ENCODE measurements at regions not wholly inside any gene's neighbourhood (a gene's known extent, or its start where the extent isn't known, plus 50 kb on each side); places are given as distances from the start of the nearest gene placed in this dataset.

DNA sequence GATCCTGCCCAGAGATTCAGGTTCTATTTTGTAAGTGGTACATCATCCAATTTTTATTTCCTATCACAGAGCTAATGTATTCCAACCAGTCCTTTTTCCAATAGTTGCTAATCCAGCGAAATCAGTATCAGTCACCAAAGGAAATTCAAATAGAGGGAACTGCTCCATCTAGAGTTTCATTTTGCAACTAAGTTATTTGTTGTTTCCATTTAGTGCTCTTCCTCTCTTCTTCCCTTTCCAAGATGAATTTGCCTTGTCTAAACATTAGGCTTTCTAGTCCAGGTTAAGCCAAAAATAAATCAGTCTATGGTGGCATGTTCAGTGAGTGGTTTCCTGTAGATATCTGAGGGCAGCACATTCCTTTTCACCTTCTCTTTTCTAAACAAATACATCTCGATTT, 79.8 kb upstream of the SPATA31D4 start:
- no peaks in the 10 kb centered on the region for H3K27me3 ChIP-seq (ENCODE audit: control insufficient read depth, insufficient read depth, low read length)
- H3K4me3 ChIP-seq (ENCODE audit: insufficient read depth, low read depth, low read length) = no peak overlapping the region
- DNase-seq = no peak
- H3K36me3 ChIP-seq (replicated peaks; ENCODE audit: control insufficient read depth, insufficient read depth, low read length) = no peaks in the 10 kb centered on the region

DNA sequence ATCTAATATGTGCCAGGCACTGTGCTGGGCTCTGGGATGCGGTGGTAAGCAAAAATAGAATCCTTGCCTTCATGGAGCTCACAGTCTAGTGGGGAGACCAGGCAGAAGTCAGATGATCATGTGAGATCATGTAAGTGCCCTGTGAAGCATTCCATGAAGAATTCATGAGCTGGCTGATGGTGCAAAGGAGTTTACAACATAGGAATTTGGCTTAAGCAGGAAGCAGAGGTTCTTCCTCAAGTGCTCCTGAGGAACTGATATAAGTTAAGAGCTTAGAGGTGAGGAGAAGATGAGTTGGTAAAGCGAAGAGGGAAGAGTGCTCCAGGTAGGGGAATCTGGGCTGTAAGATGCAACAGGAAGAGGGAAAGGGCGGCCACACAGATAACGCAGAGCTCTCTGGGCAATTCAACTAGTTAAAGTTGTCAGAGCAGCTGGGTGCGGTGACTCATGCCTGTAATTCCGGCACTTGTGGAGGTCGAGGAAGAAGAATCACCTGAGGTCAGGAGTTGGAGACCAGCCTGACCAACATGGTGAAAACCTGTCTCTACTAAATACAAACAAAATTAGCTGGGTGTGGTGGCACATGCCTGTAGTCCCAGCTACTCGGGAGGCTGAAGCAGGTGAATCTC, 78.5 kb upstream of the SPATA31D4 start:
- no peak for DNase-seq

DNA sequence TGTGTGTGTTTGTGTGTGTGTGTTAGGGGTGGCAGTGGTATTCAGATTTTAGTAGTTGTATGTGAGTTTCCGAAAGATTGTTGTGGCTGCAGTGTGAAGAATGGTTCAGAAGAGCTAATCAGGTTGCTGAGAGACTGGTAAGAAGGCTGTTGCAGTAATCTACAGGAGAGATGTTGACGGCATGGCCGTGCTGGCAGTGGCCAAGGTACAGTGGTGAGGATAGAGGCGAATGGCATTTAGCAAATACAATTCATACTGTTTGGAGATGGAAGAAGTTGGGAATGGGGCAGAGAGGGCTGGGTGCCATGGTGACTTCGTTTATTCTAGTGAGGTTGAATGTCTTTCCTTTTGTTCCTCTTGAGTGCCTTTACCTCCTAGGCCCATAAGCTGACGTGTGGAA, 77.5 kb upstream of the SPATA31D4 start:
- no peak overlapping the region for H3K4me3 ChIP-seq (ENCODE audit: insufficient read depth, low read depth, low read length)
- no peak for DNase-seq
- no peaks in the 10 kb centered on the region for H3K36me3 ChIP-seq (replicated peaks; ENCODE audit: control insufficient read depth, insufficient read depth, low read length)
- no peaks in the 10 kb centered on the region for H3K27me3 ChIP-seq (ENCODE audit: control insufficient read depth, insufficient read depth, low read length)

More for the DNA sequence above, 78.5 kb upstream of the SPATA31D4 start:
- Histone ChIP-seq H3K27me3 (ENCODE audit: control insufficient read depth, insufficient read depth, low read length) (no peaks in the 10 kb centered on the region), H3K4me3 (ENCODE audit: insufficient read depth, low read depth, low read length) (no peak overlapping the region), H3K36me3 (replicated peaks; ENCODE audit: control insufficient read depth, insufficient read depth, low read length) (no peaks in the 10 kb centered on the region)

DNA sequence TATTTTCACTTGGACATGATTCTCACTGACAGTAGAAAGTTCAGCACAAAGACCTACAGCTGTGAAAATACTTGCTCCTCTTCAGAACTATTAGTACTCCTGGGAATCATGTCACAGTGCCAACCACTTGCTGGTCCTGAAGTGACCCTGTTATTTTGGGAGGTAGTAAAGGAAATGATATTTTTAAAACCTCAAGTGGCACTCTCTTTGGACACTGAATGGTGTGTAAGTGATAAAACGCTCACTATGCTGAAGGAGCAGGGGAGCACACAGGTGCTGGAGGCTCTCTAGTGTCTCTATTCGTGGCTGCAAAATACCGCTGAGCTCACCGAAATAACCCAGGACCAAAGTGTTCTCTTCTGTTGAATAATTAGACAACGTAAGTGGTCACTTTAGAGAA, 76.9 kb upstream of the SPATA31D4 start:
- H3K36me3 ChIP-seq (replicated peaks; ENCODE audit: control insufficient read depth, insufficient read depth, low read length) = no peaks in the 10 kb centered on the region
- no peak overlapping the region for H3K4me3 ChIP-seq (ENCODE audit: insufficient read depth, low read depth, low read length)
- DNase-seq = no peak
- no peaks in the 10 kb centered on the region for H3K27me3 ChIP-seq (ENCODE audit: control insufficient read depth, insufficient read depth, low read length)

DNA sequence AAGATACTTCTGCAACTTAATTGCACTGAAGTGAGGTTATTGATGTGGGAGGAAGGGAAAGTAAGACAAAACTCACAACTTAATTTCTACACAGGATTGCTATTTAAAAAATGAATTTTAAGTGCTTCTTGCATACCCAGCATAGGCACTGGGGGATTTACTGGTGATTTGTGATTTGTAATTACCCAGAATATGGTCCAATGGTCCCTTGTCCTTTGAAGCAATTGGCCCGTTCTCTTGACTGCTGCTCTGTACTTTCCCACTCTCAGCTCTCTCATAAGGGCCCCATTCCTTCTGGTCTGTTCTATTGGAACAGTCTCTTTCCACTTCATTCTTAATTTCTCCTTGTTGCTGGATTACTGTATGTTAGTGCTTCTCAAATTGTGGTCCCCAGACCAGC, 75.4 kb upstream of the SPATA31D4 start:
- Histone ChIP-seq H3K27me3 (ENCODE audit: control insufficient read depth, insufficient read depth, low read length) (no peaks in the 10 kb centered on the region), H3K4me3 (ENCODE audit: insufficient read depth, low read depth, low read length) (no peak overlapping the region), H3K36me3 (replicated peaks; ENCODE audit: control insufficient read depth, insufficient read depth, low read length) (no peaks in the 10 kb centered on the region)
- DNase-seq = no peak

DNA sequence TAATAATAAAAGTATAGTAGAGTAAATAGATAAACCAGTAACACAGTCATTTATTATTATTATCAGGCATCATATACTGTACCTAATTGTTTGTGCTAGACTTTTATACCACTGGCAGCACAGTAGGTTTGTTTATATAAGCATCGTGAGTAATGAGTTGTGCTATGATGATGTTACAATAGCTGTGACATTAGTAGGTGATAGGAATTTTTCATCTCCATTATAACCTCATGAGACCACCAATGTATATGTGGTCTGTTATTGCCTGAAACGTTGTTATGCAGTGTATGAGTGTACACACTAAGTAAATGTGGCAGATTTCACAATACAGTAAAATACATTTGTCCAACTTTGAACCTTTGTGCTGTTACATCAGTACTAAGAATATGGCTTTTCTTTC, 72.7 kb upstream of the SPATA31D4 start:
- no peaks in the 10 kb centered on the region for H3K36me3 ChIP-seq (replicated peaks; ENCODE audit: control insufficient read depth, insufficient read depth, low read length)
- DNase-seq = no peak
- H3K4me3 ChIP-seq (ENCODE audit: insufficient read depth, low read depth, low read length) = no peak overlapping the region
- H3K27me3 ChIP-seq (ENCODE audit: control insufficient read depth, insufficient read depth, low read length) = no peaks in the 10 kb centered on the region

DNA sequence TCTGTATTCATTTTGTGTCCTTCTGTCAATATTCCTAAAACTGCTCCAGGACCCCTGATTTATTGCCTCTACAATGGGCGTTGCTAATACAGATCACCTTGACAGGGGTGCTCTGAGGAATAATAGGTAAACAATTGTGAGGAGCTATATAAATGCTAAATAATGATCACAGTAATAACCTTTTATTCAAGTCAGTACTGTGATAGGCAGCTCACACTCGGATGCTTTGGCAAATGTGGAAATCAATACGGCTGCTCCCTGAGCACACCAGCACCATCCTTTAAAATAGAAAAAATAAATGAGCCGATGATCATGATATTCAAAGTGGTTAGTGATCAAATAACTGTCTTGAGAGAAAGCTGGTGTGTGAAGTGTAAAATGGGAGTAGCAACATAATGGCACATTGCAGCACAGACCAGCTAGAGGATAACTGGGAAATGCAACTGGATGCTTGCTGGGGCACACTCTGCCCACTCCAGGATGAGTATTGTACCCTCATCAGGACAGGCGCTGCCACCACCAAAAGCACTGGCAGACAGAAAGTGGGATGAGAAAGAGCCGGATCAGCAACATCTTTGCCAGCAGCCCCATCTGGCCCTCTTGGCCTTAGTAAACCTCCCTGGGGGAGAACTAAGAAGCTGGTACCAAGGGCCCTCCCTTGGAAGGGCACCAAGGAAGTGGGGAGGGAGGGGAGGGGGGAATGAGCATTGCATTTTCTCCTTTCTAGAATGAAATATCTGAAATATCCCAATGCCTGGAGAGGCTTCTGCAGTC, 69.4 kb upstream of the SPATA31D4 start:
- no peaks in the 10 kb centered on the region for H3K27me3 ChIP-seq (ENCODE audit: control insufficient read depth, insufficient read depth, low read length)
- no peak overlapping the region for H3K4me3 ChIP-seq (ENCODE audit: insufficient read depth, low read depth, low read length)
- DNase-seq = no peak
- no peaks in the 10 kb centered on the region for H3K36me3 ChIP-seq (replicated peaks; ENCODE audit: control insufficient read depth, insufficient read depth, low read length)

DNA sequence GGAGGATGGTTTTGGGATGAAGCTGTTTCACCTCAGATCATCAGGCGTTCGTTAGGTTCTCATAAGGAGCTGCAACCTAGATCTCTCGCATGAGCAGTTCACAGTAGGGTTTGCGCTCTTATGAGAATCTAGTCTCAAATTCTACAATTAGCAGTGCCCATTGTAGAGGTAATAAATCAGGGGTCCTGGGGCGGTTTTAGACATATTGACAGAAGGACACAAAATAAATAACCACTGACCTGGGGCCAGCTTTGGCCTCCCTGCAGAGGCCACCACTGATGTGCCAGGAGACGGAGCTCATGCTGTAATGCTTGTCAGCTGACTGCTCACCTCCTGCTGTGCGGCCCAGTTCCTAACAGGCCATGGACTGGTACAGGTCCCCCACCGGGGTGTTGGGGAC, 67.6 kb upstream of the SPATA31D4 start:
- Histone ChIP-seq H3K4me3 (ENCODE audit: insufficient read depth, low read depth, low read length) (no peak overlapping the region), H3K36me3 (replicated peaks; ENCODE audit: control insufficient read depth, insufficient read depth, low read length) (no peaks in the 10 kb centered on the region), H3K27me3 (ENCODE audit: control insufficient read depth, insufficient read depth, low read length) (no peaks in the 10 kb centered on the region)
- no peak for DNase-seq

DNA sequence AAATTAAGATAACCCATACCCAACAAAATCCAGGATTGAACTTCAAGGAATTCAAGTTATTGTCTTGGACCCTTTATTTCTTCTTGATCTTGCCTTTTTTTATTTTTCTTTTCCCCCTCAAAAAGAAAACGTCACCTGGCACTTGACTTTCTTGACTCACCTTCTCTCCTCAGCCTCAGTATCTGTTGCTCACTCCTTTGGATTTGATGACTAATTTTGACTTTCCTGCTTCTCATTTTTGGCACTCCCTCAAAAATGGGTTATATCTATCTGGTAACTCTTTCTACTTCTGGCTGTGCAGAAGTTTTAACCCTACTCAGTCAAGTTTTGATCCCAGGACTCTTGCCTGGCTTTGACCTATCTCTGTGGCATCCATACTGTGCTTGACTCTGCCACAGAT, 66.6 kb upstream of the SPATA31D4 start:
- Histone ChIP-seq H3K4me3 (ENCODE audit: insufficient read depth, low read depth, low read length) (no peak overlapping the region), H3K36me3 (replicated peaks; ENCODE audit: control insufficient read depth, insufficient read depth, low read length) (no peaks in the 10 kb centered on the region), H3K27me3 (ENCODE audit: control insufficient read depth, insufficient read depth, low read length) (no peaks in the 10 kb centered on the region)
- no peak for DNase-seq

DNA sequence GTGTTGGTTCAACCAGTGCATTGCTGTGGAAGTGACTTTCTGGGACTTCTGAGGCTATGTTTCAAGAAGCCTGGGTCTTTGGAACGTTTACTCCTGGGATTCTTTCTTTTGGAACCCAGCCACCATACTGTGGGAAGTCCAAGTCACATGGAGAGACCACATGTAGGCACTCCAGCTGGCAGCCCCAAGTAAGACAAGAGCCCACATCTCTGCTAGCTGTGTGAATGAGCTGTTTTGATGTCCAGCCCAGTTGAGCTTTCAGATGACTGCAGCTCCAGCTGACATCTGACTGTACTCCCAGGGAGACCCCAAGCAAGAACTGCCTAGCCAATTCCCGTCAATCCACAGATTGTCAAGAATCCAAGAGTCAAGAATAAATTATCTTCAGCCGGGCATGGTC, 60.1 kb upstream of the SPATA31D4 start:
- Histone ChIP-seq H3K4me3 (ENCODE audit: insufficient read depth, low read depth, low read length) (no peak overlapping the region), H3K36me3 (replicated peaks; ENCODE audit: control insufficient read depth, insufficient read depth, low read length) (no peaks in the 10 kb centered on the region), H3K27me3 (ENCODE audit: control insufficient read depth, insufficient read depth, low read length) (no peaks in the 10 kb centered on the region)
- DNase-seq = no peak

DNA sequence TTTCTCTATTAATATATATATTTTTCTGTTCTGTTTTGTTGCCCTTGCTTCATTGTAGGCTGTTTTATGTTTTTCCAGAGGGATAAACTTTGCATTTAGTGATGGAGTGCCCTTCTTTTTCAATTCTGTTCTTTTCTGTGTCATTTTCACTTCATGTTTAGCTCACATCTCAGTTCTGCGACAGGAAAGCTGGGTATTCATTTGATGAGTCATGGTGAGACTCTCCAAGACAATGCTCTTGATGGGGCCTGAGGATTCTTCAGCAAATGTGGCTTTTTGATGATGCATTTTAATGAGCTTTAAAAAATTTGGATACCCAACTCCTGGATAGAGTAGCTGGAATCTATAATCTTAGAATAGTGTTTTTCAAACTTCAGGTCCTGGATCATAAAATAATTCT, 56.5 kb upstream of the SPATA31D4 start:
- H3K4me3 ChIP-seq (ENCODE audit: insufficient read depth, low read depth, low read length) = no peak overlapping the region
- no peaks in the 10 kb centered on the region for H3K36me3 ChIP-seq (replicated peaks; ENCODE audit: control insufficient read depth, insufficient read depth, low read length)
- DNase-seq = no peak
- H3K27me3 ChIP-seq (ENCODE audit: control insufficient read depth, insufficient read depth, low read length) = no peaks in the 10 kb centered on the region

DNA sequence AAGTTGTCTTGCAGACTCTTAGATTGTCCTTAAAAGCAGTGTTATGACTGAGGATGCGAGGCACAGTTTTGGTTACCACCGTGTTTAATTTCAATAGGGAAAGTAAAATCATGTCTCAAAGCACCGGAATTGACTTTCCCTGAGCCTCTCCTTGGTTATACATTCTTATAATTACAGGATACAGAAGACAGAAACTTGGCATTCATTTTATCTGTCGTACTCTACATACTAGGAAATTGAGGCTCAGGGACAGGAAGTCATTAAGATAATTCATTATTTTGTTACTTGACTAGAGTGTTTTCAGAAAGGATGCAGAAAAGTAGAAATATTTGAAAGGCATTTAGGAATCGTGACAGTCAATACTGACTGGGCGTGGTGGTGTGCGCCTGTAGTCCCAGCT, 54.0 kb upstream of the SPATA31D4 start:
- no peak for DNase-seq
- no peaks in the 10 kb centered on the region for H3K36me3 ChIP-seq (replicated peaks; ENCODE audit: control insufficient read depth, insufficient read depth, low read length)
- H3K4me3 ChIP-seq (ENCODE audit: insufficient read depth, low read depth, low read length) = no peak overlapping the region
- no peaks in the 10 kb centered on the region for H3K27me3 ChIP-seq (ENCODE audit: control insufficient read depth, insufficient read depth, low read length)

DNA sequence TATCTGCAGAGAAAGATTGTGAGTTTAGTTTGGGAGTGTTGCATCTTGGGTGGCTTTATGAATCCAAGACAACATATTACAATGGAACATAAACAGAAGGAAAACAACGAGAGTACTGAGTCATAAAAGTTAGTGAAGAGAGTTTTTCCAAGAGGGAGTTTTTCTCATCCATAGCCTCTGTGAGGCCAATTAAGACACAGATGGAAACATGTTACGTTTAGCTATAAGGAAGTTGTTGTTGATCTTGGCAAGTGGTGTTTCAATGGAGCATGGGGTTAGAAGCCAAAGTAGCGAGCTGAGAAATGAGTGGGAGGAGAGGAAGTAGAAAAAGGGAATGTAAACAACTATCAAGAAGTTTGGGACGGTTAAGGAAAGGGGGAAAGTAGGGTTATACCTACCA, 53.3 kb upstream of the SPATA31D4 start:
- Histone ChIP-seq H3K27me3 (ENCODE audit: control insufficient read depth, insufficient read depth, low read length) (no peaks in the 10 kb centered on the region), H3K4me3 (ENCODE audit: insufficient read depth, low read depth, low read length) (no peak overlapping the region), H3K36me3 (replicated peaks; ENCODE audit: control insufficient read depth, insufficient read depth, low read length) (no peaks in the 10 kb centered on the region)
- DNase-seq = no peak

DNA sequence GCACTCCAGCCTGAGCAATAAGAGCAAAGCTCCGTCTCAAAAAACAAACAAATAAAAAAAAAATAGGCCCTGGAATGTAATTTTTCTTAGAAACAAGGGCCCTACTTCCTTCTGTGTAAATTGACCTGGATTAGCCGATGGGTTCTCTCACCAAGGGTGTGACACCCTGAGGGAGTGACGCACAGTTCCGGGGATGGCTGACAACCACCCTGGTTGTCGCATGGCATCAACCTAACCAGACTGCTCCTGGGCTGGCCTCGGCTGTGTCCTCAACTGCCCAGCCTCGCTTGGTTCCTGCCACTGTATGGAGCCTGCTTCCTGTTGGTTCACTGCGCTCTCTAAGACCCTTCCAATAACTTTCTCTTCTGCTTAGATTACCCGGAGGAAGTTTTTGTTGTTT, 51.2 kb upstream of the SPATA31D4 start:
- no peak for DNase-seq
- Histone ChIP-seq H3K36me3 (replicated peaks; ENCODE audit: control insufficient read depth, insufficient read depth, low read length) (no peaks in the 10 kb centered on the region), H3K4me3 (ENCODE audit: insufficient read depth, low read depth, low read length) (no peak overlapping the region), H3K27me3 (ENCODE audit: control insufficient read depth, insufficient read depth, low read length) (no peaks in the 10 kb centered on the region)

Data from H7 (cell line).